K562 (cell line): ENCODE measurements at regions not wholly inside any gene's neighbourhood (a gene's known extent, or its start where the extent isn't known, plus 50 kb on each side); places are given as distances from the start of the nearest gene placed in this dataset.

ENCODE experiments used
- ATAC-seq: fragments of 200-7000 bp; cut with Tn5 transposase; 3 replicates; pipeline ENCODE4 v1.9.1; 2020; ENCODE audit warnings: moderate library complexity
- BruUV-seq: library from RNA; stranded (reverse); fragments of 400-500 nt; replicated peaks from 2 replicates; lab custom pipeline; 2021; lab: Mats Ljungman, UMichigan
- CTCF ChIA-PET: fragments of 300-600 bp; formaldehyde crosslinking; extraction: SDS; loops from one replicate; lab custom pipeline; 2021; ENCODE audit warnings: low intra/inter-chr PET ratio; lab: Yijun Ruan, JAX
- POLR2A ChIA-PET: fragments of 300-600, 350-650 bp; sonication (Branson Sonifier 250); formaldehyde crosslinking; extraction: SDS; loops from one replicate; lab custom pipeline; 2021; ENCODE audit warnings: antibody characterized with exemption, inconsistent platforms; lab: Yijun Ruan, JAX
- DNase-seq, 4 experiments: peaks; one replicate each; pipeline versions ENCODE4 v3.0.0 to v3.0.0-alpha.2; 2011 to 2018; ENCODE audit warnings: low spot score in 3 of 4, mixed read lengths in 3 of 4; ENCODE audit errors: extremely low read depth in 1 of 4
- FAIRE-seq: peaks from 2 replicates; lab custom pipeline; 2011; peaks lifted over from hg19 to GRCh38; lab: Jason Lieb, UNC
- H2AFZ ChIP-seq: 2 replicates; pipeline ENCODE4 v1.6.0; 2011; ENCODE audit warnings: low read depth, low read length, control low read depth, inconsistent platforms
- H3K27ac ChIP-seq: fragments of 200-600 bp; 3 replicates; pipeline ENCODE4 v1.8.0; 2011; ENCODE audit warnings: low read depth, mild to moderate bottlenecking, control low read depth, inconsistent platforms, low read length, moderate library complexity, mixed read lengths; ENCODE audit errors: extremely low read depth
- H3K27me3 ChIP-seq, 2 experiments: fragments of 300-600 bp in 1 of 2; 2 replicates in 1 of 2; 3 replicates in 1 of 2; pipeline versions ENCODE4 v1.6.0 to v1.8.0; 2011; ENCODE audit warnings: inconsistent platforms in 2 of 2, low read length in 2 of 2, mild to moderate bottlenecking in 1 of 2, mixed read lengths in 1 of 2, moderate library complexity in 1 of 2; ENCODE audit not compliant: control insufficient read depth in 2 of 2, insufficient read depth in 2 of 2
- H3K36me3 ChIP-seq: fragments of 300-600 bp; 3 replicates; pipeline ENCODE4 v1.8.0; 2011; ENCODE audit warnings: mild to moderate bottlenecking, low read length, inconsistent platforms; ENCODE audit not compliant: control insufficient read depth, insufficient read depth
- H3K4me1 ChIP-seq, 2 experiments: fragments of 200-600 bp in 1 of 2; replicated peaks in 1 of 2; 2 replicates in 1 of 2; 3 replicates in 1 of 2; pipeline versions ENCODE4 v1.5.1 to v1.8.0; 2011; ENCODE audit warnings: inconsistent platforms in 2 of 2, low read length in 2 of 2, mild to moderate bottlenecking in 1 of 2, mixed read lengths in 1 of 2, moderate library complexity in 1 of 2; ENCODE audit not compliant: control insufficient read depth in 2 of 2, insufficient read depth in 2 of 2
- H3K4me2 ChIP-seq: 2 replicates; pipeline ENCODE4 v1.6.1; 2011; ENCODE audit warnings: low read length, control low read depth, inconsistent platforms, mixed read lengths; ENCODE audit not compliant: insufficient read depth
- H3K4me3 ChIP-seq: fragments of 200-600 bp; sonication (generic), shearing (Covaris generic); 2 replicates; pipeline ENCODE4 v1.5.1; 2016; ENCODE audit warnings: control low read depth, inconsistent platforms
- H3K79me2 ChIP-seq: fragments of 200-600 bp; 3 replicates; pipeline ENCODE4 v1.8.0; 2011; ENCODE audit warnings: low read length, inconsistent platforms; ENCODE audit not compliant: control insufficient read depth, insufficient read depth
- H3K9ac ChIP-seq, 2 experiments: 2 replicates each; pipeline versions ENCODE4 v1.6.0 to v1.6.1; 2011; ENCODE audit warnings: low read depth in 2 of 2, low read length in 2 of 2, control low read depth in 1 of 2, inconsistent platforms in 1 of 2, mild to moderate bottlenecking in 1 of 2, mixed read lengths in 1 of 2; ENCODE audit not compliant: insufficient read depth in 1 of 2
- H3K9me1 ChIP-seq: one replicate; pipeline ENCODE4 v1.6.0; 2011; ENCODE audit warnings: inconsistent platforms, mild to moderate bottlenecking, low read length, moderate library complexity; ENCODE audit not compliant: control insufficient read depth, insufficient read depth
- H3K9me3 ChIP-seq: replicated peaks from 2 replicates; pipeline ENCODE4 v1.5.1; 2011; ENCODE audit warnings: low read depth, low read length, inconsistent platforms; ENCODE audit not compliant: control insufficient read depth, insufficient read depth
- H4K20me1 ChIP-seq: replicated peaks from 2 replicates; pipeline ENCODE4 v1.6.1; 2011; ENCODE audit warnings: low read length, inconsistent platforms, mixed read lengths; ENCODE audit not compliant: control insufficient read depth, insufficient read depth
- BDP1 ChIP-seq: IDR thresholded peaks from 3 replicates; pipeline ENCODE4 v1.6.1; 2011; ENCODE audit not compliant: insufficient read length, insufficient read depth
- EHMT2 ChIP-seq: fragments of 450-650 bp; IDR thresholded peaks from 2 replicates; pipeline ENCODE4 v1.6.1; 2018; ENCODE audit warnings: antibody characterized with exemption
- GABPA ChIP-seq: fragments of 200-800 bp; sonication (Bioruptor generic); conservative IDR thresholded peaks from 2 replicates; pipeline ENCODE4 v1.6.1; 2016; ENCODE audit warnings: low read depth, missing genetic modification characterization, missing compliant biosample characterization
- NELFE ChIP-seq: IDR thresholded peaks from 2 replicates; pipeline ENCODE4 v1.6.1; 2011; ENCODE audit warnings: mild to moderate bottlenecking; ENCODE audit not compliant: insufficient read depth, insufficient read length
- POLR2B ChIP-seq: fragments of 450-650 bp; IDR thresholded peaks from 2 replicates; pipeline ENCODE4 v1.6.1; 2018; ENCODE audit warnings: low read depth; ENCODE audit not compliant: partially characterized antibody
- POU5F1 ChIP-seq: fragments of 150-350 bp; IDR thresholded peaks from 2 replicates; pipeline ENCODE4 v1.6.1; 2014; ENCODE audit warnings: borderline replicate concordance, low read length, low read depth, mild to moderate bottlenecking; ENCODE audit not compliant: partially characterized antibody
- SRF ChIP-seq, 2 experiments: fragments of 250-450, 450-650 bp in 1 of 2; sonication (Bioruptor Pico) in 1 of 2; sonication (generic) in 1 of 2; formaldehyde crosslinking; IDR thresholded peaks; 2 replicates each; pipeline versions ENCODE4 v1.5.0 to v1.5.1; 2020 to 2022; ENCODE audit warnings: mild to moderate bottlenecking in 1 of 2, missing genetic modification reagents in 1 of 2
- WGBS: fragments of 100-300 bp; shearing (Covaris generic); methylation state at CpG from one replicate; pipeline ENCODE4 v1.1.6; 2016; ENCODE audit warnings: low coverage, mixed read lengths; ENCODE audit not compliant: insufficient coverage; ENCODE audit errors: missing lambda C conversion rate; 5-methylcytosine and 5-hydroxymethylcytosine counted together
- in situ Hi-C: fragments of 300-500 bp; cut with MboI; formaldehyde crosslinking; loops from 4 replicates; pipeline ENCODE4 v1.15.0; 2018; ENCODE audit warnings: inconsistent platforms, mixed read lengths
- intact Hi-C: fragments of 100-400 bp; cut with micrococcal nuclease; formaldehyde crosslinking; loops from 2 replicates; pipeline ENCODE4 v1.14.2; 2022
- TF ChIP-seq, protein P1 (sequence below): fragments of 450-650 bp; IDR thresholded peaks from 2 replicates; pipeline ENCODE4 v1.6.1; 2016; ENCODE audit warnings: missing biosample characterization, missing genetic modification characterization

GRCh38 chr6:90892271-90892670 is 305.4 kb upstream of the MAP3K7 start:
- 3% methylated on average over 3 of the region's 3 CpGs for WGBS
- POLR2A ChIA-PET: no interaction called here
- CTCF ChIA-PET: no interaction called here
- ATAC-seq: no peak
- Histone ChIP-seq H2AFZ (no peak overlapping the region), H3K4me2 (no peak overlapping the region), H3K9me3 (no peaks in the 10 kb centered on the region), H3K9me1 (no peaks in the 10 kb centered on the region), H3K36me3 (no peaks in the 10 kb centered on the region), H3K4me3 (no peak overlapping the region), H3K9ac (no peak overlapping the region), H4K20me1 (no peaks in the 10 kb centered on the region), H3K79me2 (no peaks in the 10 kb centered on the region), H3K27ac (no peak overlapping the region), H3K27me3 (no peaks in the 10 kb centered on the region), H3K4me1 (no peaks in the 10 kb centered on the region)
- TF ChIP-seq SRF (CRISPR knock-in tag; IDR thresholded peaks at IDR 0.05) (no peak), EHMT2 (no peak), BDP1 (no peak), POU5F1 (no peak), POLR2B (no peak), NELFE (no peak), GABPA (tag) (no peak)
- TF ChIP-seq, protein P1, sequence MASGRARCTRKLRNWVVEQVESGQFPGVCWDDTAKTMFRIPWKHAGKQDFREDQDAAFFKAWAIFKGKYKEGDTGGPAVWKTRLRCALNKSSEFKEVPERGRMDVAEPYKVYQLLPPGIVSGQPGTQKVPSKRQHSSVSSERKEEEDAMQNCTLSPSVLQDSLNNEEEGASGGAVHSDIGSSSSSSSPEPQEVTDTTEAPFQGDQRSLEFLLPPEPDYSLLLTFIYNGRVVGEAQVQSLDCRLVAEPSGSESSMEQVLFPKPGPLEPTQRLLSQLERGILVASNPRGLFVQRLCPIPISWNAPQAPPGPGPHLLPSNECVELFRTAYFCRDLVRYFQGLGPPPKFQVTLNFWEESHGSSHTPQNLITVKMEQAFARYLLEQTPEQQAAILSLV: no peak
- in situ Hi-C loops (no loop called here), intact Hi-C loops (no loop called here)
- no peak for FAIRE-seq
- no peak for DNase-seq
- no TSS peak for BruUV-seq
